IPS-18a (cell line): ENCODE measurements at regions not wholly inside any gene's neighbourhood (a gene's known extent, or its start where the extent isn't known, plus 50 kb on each side); places are given as distances from the start of the nearest gene placed in this dataset.
"Not testable (repeated sequence)": the region's sequence is repeated elsewhere in the genome, so short reads cannot be mapped to it uniquely, and the experiment has no call there.

Experiments
- H3K27ac ChIP-seq: one replicate; pipeline ENCODE4 v1.5.1; 2013; ENCODE audit warnings: low read length
- H3K27me3 ChIP-seq: one replicate; pipeline ENCODE4 v1.6.1; 2013; ENCODE audit warnings: mild to moderate bottlenecking, low read length; ENCODE audit not compliant: control insufficient read depth, insufficient read depth
- H3K36me3 ChIP-seq: one replicate; pipeline ENCODE4 v1.6.1; 2013; ENCODE audit warnings: low read depth, low read length; ENCODE audit not compliant: control insufficient read depth
- H3K4me1 ChIP-seq: one replicate; pipeline ENCODE4 v1.6.1; 2013; ENCODE audit warnings: low read depth, low read length; ENCODE audit not compliant: control insufficient read depth
- H3K4me3 ChIP-seq: one replicate; pipeline ENCODE4 v1.5.1; 2013; ENCODE audit warnings: low read length
- H3K9ac ChIP-seq: one replicate; pipeline ENCODE4 v1.6.1; 2013; ENCODE audit warnings: mild to moderate bottlenecking, low read length, moderate library complexity
- H3K9me3 ChIP-seq: one replicate; pipeline ENCODE4 v1.6.1; 2013; ENCODE audit warnings: low read depth, low read length; ENCODE audit not compliant: control insufficient read depth

DNA sequence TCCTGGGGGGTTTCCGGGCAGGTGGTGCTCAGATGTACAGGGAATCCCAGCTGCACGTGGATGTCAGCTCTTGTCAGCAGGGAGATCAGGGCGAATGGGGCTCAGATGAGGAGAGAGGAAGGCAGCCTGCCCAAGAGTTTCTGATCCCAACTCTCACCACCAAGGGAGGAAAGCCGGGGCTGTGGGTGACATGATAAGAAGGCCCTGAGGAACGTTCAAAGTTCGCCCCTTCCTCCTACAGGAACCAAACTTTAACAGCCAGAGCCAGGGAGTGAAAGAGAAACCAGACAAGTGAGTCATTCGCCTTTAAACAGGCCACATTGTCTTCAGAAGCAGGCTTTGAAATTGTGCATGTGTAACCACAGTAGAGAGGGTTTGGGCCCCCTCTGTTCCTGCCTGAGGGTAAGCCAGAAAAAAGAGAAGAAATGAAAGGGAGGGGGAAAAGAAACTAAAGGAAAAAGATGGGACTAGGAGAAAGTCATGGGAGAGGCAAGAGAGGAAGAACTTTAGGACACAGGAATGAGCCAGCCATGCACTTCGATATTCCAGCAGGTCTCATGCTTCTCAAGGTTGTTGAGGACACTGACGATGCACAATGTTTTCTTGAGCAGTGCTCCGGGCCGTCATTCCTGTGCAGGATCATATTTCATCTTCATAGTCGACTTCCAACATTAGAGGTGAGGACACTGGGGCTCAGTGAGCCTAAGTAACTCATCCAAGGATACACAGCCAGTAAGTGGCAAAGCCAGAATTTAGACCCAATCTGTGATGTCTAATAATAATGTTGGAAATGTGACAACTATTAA is 691.4 kb upstream of the TBX3 start:
- no peak overlapping the region for H3K9ac ChIP-seq

DNA sequence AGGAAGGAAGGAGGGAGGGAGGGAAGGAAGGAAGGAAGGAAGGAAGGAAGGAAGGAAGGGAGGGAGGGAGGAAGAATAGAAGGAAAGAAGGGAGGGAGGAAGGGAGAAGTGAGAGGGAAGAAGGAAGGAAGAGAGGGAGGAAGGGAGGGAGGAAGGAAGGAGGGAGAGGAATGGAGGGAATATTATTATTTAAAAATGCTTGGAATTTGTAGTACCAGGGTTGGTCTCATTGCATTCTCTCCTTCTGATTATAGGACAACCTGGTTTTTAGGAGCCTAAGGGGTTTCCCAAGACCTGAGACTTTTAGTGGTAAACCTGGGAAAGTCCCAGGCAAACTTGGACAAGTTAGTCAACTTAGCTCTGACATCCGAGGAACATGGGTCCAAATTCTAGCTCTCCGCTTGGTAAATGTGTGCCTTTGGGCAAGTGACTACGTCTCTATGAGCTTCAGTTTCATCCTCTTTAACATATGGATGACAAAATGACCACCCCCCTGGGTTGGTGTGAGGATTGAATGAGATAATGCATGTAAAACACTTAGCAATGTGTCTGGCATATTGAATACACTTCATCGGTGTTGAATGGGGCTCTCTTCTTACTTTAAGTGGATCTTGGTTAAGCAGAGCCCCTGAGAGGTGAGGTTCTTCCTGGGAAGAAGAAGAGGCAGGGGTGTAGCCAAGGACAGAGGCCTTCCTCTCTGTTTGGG is 690.7 kb upstream of the TBX3 start:
- Histone ChIP-seq H3K9me3 (no peaks in the 10 kb centered on the region), H3K36me3 (no peaks in the 10 kb centered on the region), H3K4me1 (no peaks in the 10 kb centered on the region), H3K27ac (no peak overlapping the region), H3K9ac (no peak overlapping the region), H3K4me3 (no peak overlapping the region), H3K27me3 (no peaks in the 10 kb centered on the region)

More for the DNA sequence above, 691.4 kb upstream of the TBX3 start:
- Histone ChIP-seq H3K27ac (no peak overlapping the region), H3K4me1 (no peaks in the 10 kb centered on the region), H3K9me3 (no peaks in the 10 kb centered on the region), H3K36me3 (no peaks in the 10 kb centered on the region), H3K4me3 (no peak overlapping the region), H3K27me3 (no peaks in the 10 kb centered on the region)

- H3K36me3 ChIP-seq, result no peaks in the 10 kb centered on the region
- no peak overlapping the region for H3K27ac ChIP-seq
- H3K27me3 ChIP-seq, result no peaks in the 10 kb centered on the region
- H3K9ac ChIP-seq, result no peak overlapping the region
- no peaks in the 10 kb centered on the region for H3K4me1 ChIP-seq
- H3K4me3 ChIP-seq, result no peak overlapping the region
- H3K9me3 ChIP-seq, result no peaks in the 10 kb centered on the region
Observed at GRCh38 chr12:115371711-115372110, 687.7 kb upstream of the TBX3 start.

DNA sequence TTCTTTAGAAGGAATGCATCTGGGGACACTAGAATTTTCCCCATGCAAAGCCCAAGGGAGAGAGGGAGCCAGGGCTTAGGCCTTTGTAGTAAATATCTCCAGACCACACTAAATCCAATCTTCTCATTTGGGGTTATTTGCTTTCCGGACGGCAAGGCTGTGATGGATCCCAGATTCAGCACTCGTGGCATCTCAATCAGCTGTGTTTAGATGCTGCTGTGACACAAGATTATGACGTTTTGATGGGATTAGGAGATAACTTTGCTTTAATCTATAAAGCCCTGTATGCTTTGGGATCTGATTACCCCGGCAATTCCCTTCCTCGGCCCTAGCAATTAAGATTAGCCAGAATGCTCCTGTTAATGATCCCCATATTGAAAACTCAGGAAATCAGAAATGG is 686.7 kb upstream of the TBX3 start:
- no peak overlapping the region for H3K4me3 ChIP-seq

GRCh38 chr12:115370207-115370606 is 686.2 kb upstream of the TBX3 start:
- Histone ChIP-seq H3K9me3 (no peaks in the 10 kb centered on the region), H3K4me3 (no peak overlapping the region), H3K36me3 (no peaks in the 10 kb centered on the region), H3K27me3 (no peaks in the 10 kb centered on the region), H3K9ac (no peak overlapping the region), H3K4me1 (no peaks in the 10 kb centered on the region), H3K27ac (no peak overlapping the region)

More for the DNA sequence above, 686.7 kb upstream of the TBX3 start:
- H3K27me3 ChIP-seq, result no peaks in the 10 kb centered on the region
- H3K9ac ChIP-seq, result no peak overlapping the region
- no peaks in the 10 kb centered on the region for H3K9me3 ChIP-seq
- H3K27ac ChIP-seq, result no peak overlapping the region
- H3K4me1 ChIP-seq, result no peaks in the 10 kb centered on the region
- H3K36me3 ChIP-seq, result no peaks in the 10 kb centered on the region

GRCh38 chr12:115366277-115366676 is 682.3 kb upstream of the TBX3 start:
- H3K4me3 ChIP-seq, H3K27ac ChIP-seq, H3K9me3 ChIP-seq, H3K4me1 ChIP-seq, H3K27me3 ChIP-seq, H3K36me3 ChIP-seq, H3K9ac ChIP-seq: not testable (repeated sequence)

- not testable (repeated sequence) for H3K9ac ChIP-seq, H3K4me1 ChIP-seq, H3K4me3 ChIP-seq, H3K27ac ChIP-seq, H3K9me3 ChIP-seq, H3K27me3 ChIP-seq, H3K36me3 ChIP-seq
Observed at GRCh38 chr12:115365765-115366164, 681.8 kb upstream of the TBX3 start.

GRCh38 chr12:115364921-115365320 is 680.9 kb upstream of the TBX3 start:
- no peaks in the 10 kb centered on the region for H3K36me3 ChIP-seq
- H3K4me1 ChIP-seq, result no peaks in the 10 kb centered on the region
- no peak overlapping the region for H3K4me3 ChIP-seq
- H3K9ac ChIP-seq, result no peak overlapping the region
- no peaks in the 10 kb centered on the region for H3K9me3 ChIP-seq
- H3K27ac ChIP-seq, result no peak overlapping the region
- H3K27me3 ChIP-seq, result no peaks in the 10 kb centered on the region

GRCh38 chr12:115362339-115362976 is 678.5 kb upstream of the TBX3 start:
- H3K4me1 ChIP-seq, result no peaks in the 10 kb centered on the region
- H3K36me3 ChIP-seq, result no peaks in the 10 kb centered on the region
- H3K9ac ChIP-seq, result no peak overlapping the region
- H3K4me3 ChIP-seq, result no peak overlapping the region
- H3K9me3 ChIP-seq, result no peaks in the 10 kb centered on the region
- H3K27me3 ChIP-seq, result no peaks in the 10 kb centered on the region
- H3K27ac ChIP-seq, result no peak overlapping the region

- no peak overlapping the region for H3K9ac ChIP-seq
- H3K4me1 ChIP-seq, result no peaks in the 10 kb centered on the region
- H3K36me3 ChIP-seq, result no peaks in the 10 kb centered on the region
- H3K4me3 ChIP-seq, result no peak overlapping the region
- H3K9me3 ChIP-seq, result no peaks in the 10 kb centered on the region
- no peak overlapping the region for H3K27ac ChIP-seq
- no peaks in the 10 kb centered on the region for H3K27me3 ChIP-seq
Observed at GRCh38 chr12:115357681-115358080, 673.7 kb upstream of the TBX3 start.

GRCh38 chr12:115355301-115355700 is 671.3 kb upstream of the TBX3 start:
- Histone ChIP-seq H3K9ac (no peak overlapping the region), H3K27me3 (no peaks in the 10 kb centered on the region), H3K4me3 (no peak overlapping the region), H3K27ac (no peak overlapping the region), H3K4me1 (no peaks in the 10 kb centered on the region), H3K9me3 (no peaks in the 10 kb centered on the region), H3K36me3 (no peaks in the 10 kb centered on the region)
